T-cell (primary cell): ENCODE measurements at regions not wholly inside any gene's neighbourhood (a gene's known extent, or its start where the extent isn't known, plus 50 kb on each side); places are given as distances from the start of the nearest gene placed in this dataset.

Experiments
- ATAC-seq, 4 experiments: fragments of 200-7000 bp in 3 of 4; fragments of 150-1000 bp in 1 of 4; cut with Tn5 transposase; replicated peaks in 1 of 4; 1 replicate in 3 of 4; 2 replicates in 1 of 4; pipeline ENCODE4 v1.10.0; 2021; ENCODE audit warnings: moderate library complexity in 3 of 4, mild to moderate bottlenecking in 2 of 4, moderate number of reproducible peaks in 1 of 4
- CTCF ChIA-PET, 2 donors: fragments of 300-600 bp; sonication (Branson Sonifier 250); formaldehyde crosslinking; loops; one replicate each; lab custom pipeline; 2022; ENCODE audit warnings: antibody characterized with exemption in 2 of 2; lab: Charles Lee
- POLR2A ChIA-PET, 2 donors: fragments of 300-600 bp; sonication (Branson Sonifier 250); formaldehyde crosslinking; loops; one replicate each; lab custom pipeline; 2022; ENCODE audit warnings: antibody characterized with exemption in 2 of 2; lab: Charles Lee
- DNase-seq, 35 experiments: peaks; one replicate each; pipeline versions ENCODE4 v3.0.0 to v3.0.0-alpha.2; 2013 to 2023
- H3K27ac ChIP-seq: one replicate; pipeline ENCODE4 v1.5.1; 2013; ENCODE audit warnings: low read length
- H3K27me3 ChIP-seq, 2 experiments: replicated peaks in 1 of 2; 1 replicate in 1 of 2; 2 replicates in 1 of 2; pipeline versions ENCODE4 v1.6.1 to v1.7.0; 2013; ENCODE audit warnings: low read length in 1 of 2, mixed read lengths in 1 of 2; ENCODE audit not compliant: control insufficient read depth in 2 of 2, insufficient read depth in 2 of 2; ENCODE audit errors: extremely low read depth in 1 of 2
- H3K36me3 ChIP-seq, 2 donors: 1 replicate in 1 of 2; 2 replicates in 1 of 2; pipeline versions ENCODE4 v1.6.1 to v1.7.0; 2013; ENCODE audit warnings: low read length in 1 of 2; ENCODE audit not compliant: control insufficient read depth in 2 of 2, insufficient read depth in 1 of 2; ENCODE audit errors: extremely low read depth in 1 of 2
- H3K4me1 ChIP-seq, 2 experiments: 1 replicate in 1 of 2; 2 replicates in 1 of 2; pipeline versions ENCODE4 v1.6.1 to v1.7.0; 2013; ENCODE audit warnings: low read length in 2 of 2, mixed read lengths in 1 of 2; ENCODE audit not compliant: insufficient read depth in 2 of 2, control insufficient read depth in 1 of 2; ENCODE audit errors: extremely low read depth in 1 of 2
- H3K4me3 ChIP-seq, 2 donors: 1 replicate in 1 of 2; 2 replicates in 1 of 2; pipeline versions ENCODE4 v1.5.1 to v1.7.0; 2013; ENCODE audit warnings: mild to moderate bottlenecking in 2 of 2, low read length in 1 of 2, moderate library complexity in 1 of 2; ENCODE audit not compliant: control insufficient read depth in 1 of 2; ENCODE audit errors: extremely low read depth in 1 of 2
- H3K9me3 ChIP-seq: 2 replicates; pipeline ENCODE4 v1.7.0; 2013
- H3K27ac Mint-ChIP-seq, 2 donors: one replicate each; pipeline ENCODE4 v1.8.0; 2020 to 2021; ENCODE audit warnings: mild to moderate bottlenecking in 2 of 2, mixed read lengths in 2 of 2
- H3K27me3 Mint-ChIP-seq, 2 donors: one replicate each; pipeline ENCODE4 v1.8.0; 2021 to 2022; ENCODE audit warnings: mixed read lengths in 2 of 2
- H3K36me3 Mint-ChIP-seq: one replicate; pipeline ENCODE4 v1.8.0; 2021; ENCODE audit warnings: mixed read lengths
- H3K4me1 Mint-ChIP-seq, 3 donors: one replicate each; pipeline ENCODE4 v1.8.0; 2020 to 2022; ENCODE audit warnings: mixed read lengths in 3 of 3, mild to moderate bottlenecking in 1 of 3
- H3K4me3 Mint-ChIP-seq, 3 donors: one replicate each; pipeline ENCODE4 v1.8.0; 2020 to 2022; ENCODE audit warnings: mild to moderate bottlenecking in 3 of 3, mixed read lengths in 3 of 3, moderate library complexity in 3 of 3
- H3K9me3 Mint-ChIP-seq, 3 donors: one replicate each; pipeline ENCODE4 v1.8.0; 2020 to 2022; ENCODE audit warnings: mixed read lengths in 3 of 3
- WGBS: methylation state at CpG from one replicate; pipeline ENCODE4 v1.1.5; 2013; ENCODE audit warnings: missing lambda C conversion rate; ENCODE audit not compliant: insufficient coverage; 5-methylcytosine and 5-hydroxymethylcytosine counted together

- H3K9me3 Mint-ChIP-seq = peaks cover 0 to 13% (median 4%) of the 10 kb centered on the region in 3 donors
- no peak for ATAC-seq
Observed at GRCh38 chr4:136103616-136104015, 1428.7 kb downstream of the PCDH18 start.

GRCh38 chr4:136097676-136098075 is 1434.6 kb downstream of the PCDH18 start:
- peaks cover 0 to 18% (median 10%) of the 10 kb centered on the region in 3 donors for H3K9me3 Mint-ChIP-seq
- no peak overlapping the region for H3K27ac Mint-ChIP-seq
- Histone ChIP-seq H3K4me3 (no peak overlapping the region), H3K27me3 (no peaks in the 10 kb centered on the region), H3K9me3 (no peaks in the 10 kb centered on the region), H3K4me1 (no peaks in the 10 kb centered on the region), H3K27ac (no peak overlapping the region), H3K36me3 (no peaks in the 10 kb centered on the region)
- no peaks in the 10 kb centered on the region for H3K4me1 Mint-ChIP-seq
- no peaks in the 10 kb centered on the region for H3K27me3 Mint-ChIP-seq
- ATAC-seq (no peak), DNase-seq (no peak)
- ChIA-PET CTCF (no interaction called here), POLR2A (no interaction called here)
- H3K36me3 Mint-ChIP-seq = no peaks in the 10 kb centered on the region
- no peak overlapping the region for H3K4me3 Mint-ChIP-seq
- WGBS = no CpG with 5 or more reads among the region's 4 CpGs

More at GRCh38 chr4:136103616-136104015, 1428.7 kb downstream of the PCDH18 start:
- H3K27me3 ChIP-seq = no peaks in the 10 kb centered on the region
- no peak for DNase-seq
- no peak overlapping the region for H3K4me3 ChIP-seq
- no peak overlapping the region for H3K27ac ChIP-seq
- H3K9me3 ChIP-seq = no peaks in the 10 kb centered on the region
- no peaks in the 10 kb centered on the region for H3K36me3 ChIP-seq
- H3K36me3 Mint-ChIP-seq = no peaks in the 10 kb centered on the region
- no peaks in the 10 kb centered on the region for H3K4me1 ChIP-seq
- no peaks in the 10 kb centered on the region for H3K4me1 Mint-ChIP-seq
- ChIA-PET POLR2A (no interaction called here), CTCF (no interaction called here)
- WGBS = 100% methylated on average over 1 of the region's 4 CpGs
- no peaks in the 10 kb centered on the region for H3K27me3 Mint-ChIP-seq
- H3K4me3 Mint-ChIP-seq = no peak overlapping the region
- no peak overlapping the region for H3K27ac Mint-ChIP-seq

- ChIA-PET POLR2A (no interaction called here), CTCF (no interaction called here)
- Histone ChIP-seq H3K36me3 (no peaks in the 10 kb centered on the region), H3K4me1 (no peaks in the 10 kb centered on the region), H3K9me3 (no peaks in the 10 kb centered on the region), H3K4me3 (no peak overlapping the region), H3K27ac (no peak overlapping the region), H3K27me3 (no peaks in the 10 kb centered on the region)
- WGBS = 100% methylated on average over 2 of the region's 4 CpGs
- no peaks in the 10 kb centered on the region for H3K27me3 Mint-ChIP-seq
- H3K36me3 Mint-ChIP-seq = no peaks in the 10 kb centered on the region
- H3K27ac Mint-ChIP-seq = no peak overlapping the region
- peaks cover 0 to 10% (median 7%) of the 10 kb centered on the region in 3 donors for H3K9me3 Mint-ChIP-seq
- H3K4me1 Mint-ChIP-seq = no peaks in the 10 kb centered on the region
- ATAC-seq (no peak), DNase-seq (no peak)
- H3K4me3 Mint-ChIP-seq = no peak overlapping the region
Observed at GRCh38 chr4:136088211-136088867, 1444.0 kb downstream of the PCDH18 start.

GRCh38 chr4:136078976-136079375 is 1453.3 kb downstream of the PCDH18 start:
- Mint-ChIP-seq H3K36me3 (no peaks in the 10 kb centered on the region), H3K4me1 (no peaks in the 10 kb centered on the region), H3K4me3 (no peak overlapping the region), H3K27me3 (no peaks in the 10 kb centered on the region), H3K27ac (no peak overlapping the region), H3K9me3 (peaks cover 0 to 20% (median 13%) of the 10 kb centered on the region in 3 donors)
- Histone ChIP-seq H3K27me3 (no peaks in the 10 kb centered on the region), H3K4me1 (no peaks in the 10 kb centered on the region), H3K9me3 (no peaks in the 10 kb centered on the region), H3K27ac (no peak overlapping the region), H3K36me3 (no peaks in the 10 kb centered on the region), H3K4me3 (no peak overlapping the region)
- no CpG with 5 or more reads among the region's 1 CpG for WGBS
- ATAC-seq (no peak), DNase-seq (no peak)
- ChIA-PET CTCF (no interaction called here), POLR2A (no interaction called here)

- POLR2A ChIA-PET = no interaction called here
- Mint-ChIP-seq H3K9me3 (peaks cover 0 to 8% (median 0%) of the 10 kb centered on the region in 3 donors), H3K4me3 (no peak overlapping the region), H3K27ac (no peak overlapping the region), H3K27me3 (no peaks in the 10 kb centered on the region), H3K4me1 (no peaks in the 10 kb centered on the region), H3K36me3 (no peaks in the 10 kb centered on the region)
- Histone ChIP-seq H3K27ac (no peak overlapping the region), H3K36me3 (no peaks in the 10 kb centered on the region), H3K4me1 (no peaks in the 10 kb centered on the region), H3K9me3 (no peaks in the 10 kb centered on the region), H3K27me3 (no peaks in the 10 kb centered on the region), H3K4me3 (no peak overlapping the region)
- CTCF ChIA-PET = no interaction called here
- ATAC-seq (no peak), DNase-seq (no peak)
- no CpG with 5 or more reads among the region's 7 CpGs for WGBS
Observed at GRCh38 chr4:136056748-136057147, 1475.5 kb downstream of the PCDH18 start.

GRCh38 chr4:136055360-136055759 is 1476.9 kb downstream of the PCDH18 start:
- Mint-ChIP-seq H3K36me3 (no peaks in the 10 kb centered on the region), H3K4me3 (no peak overlapping the region), H3K9me3 (peaks cover 0 to 8% (median 0%) of the 10 kb centered on the region in 3 donors), H3K27me3 (no peaks in the 10 kb centered on the region), H3K27ac (no peak overlapping the region), H3K4me1 (no peaks in the 10 kb centered on the region)
- whole genome bisulfite sequencing = no CpG with 5 or more reads among the region's 3 CpGs
- ATAC-seq = no peak
- H3K27ac ChIP-seq = no peak overlapping the region
- H3K27me3 ChIP-seq = no peaks in the 10 kb centered on the region
- no peaks in the 10 kb centered on the region for H3K4me1 ChIP-seq
- ChIA-PET CTCF (no interaction called here), POLR2A (no interaction called here)
- no peaks in the 10 kb centered on the region for H3K9me3 ChIP-seq
- no peak overlapping the region for H3K4me3 ChIP-seq
- DNase-seq = no peak
- no peaks in the 10 kb centered on the region for H3K36me3 ChIP-seq

- Mint-ChIP-seq H3K9me3 (peaks cover 0 to 8% (median 0%) of the 10 kb centered on the region in 3 donors), H3K27ac (no peak overlapping the region), H3K36me3 (no peaks in the 10 kb centered on the region), H3K4me1 (no peaks in the 10 kb centered on the region), H3K4me3 (no peak overlapping the region), H3K27me3 (no peaks in the 10 kb centered on the region)
- ATAC-seq (no peak), DNase-seq (no peak)
- Histone ChIP-seq H3K4me1 (no peaks in the 10 kb centered on the region), H3K27ac (no peak overlapping the region), H3K36me3 (no peaks in the 10 kb centered on the region), H3K27me3 (no peaks in the 10 kb centered on the region), H3K4me3 (no peak overlapping the region), H3K9me3 (no peaks in the 10 kb centered on the region)
- ChIA-PET POLR2A (no interaction called here), CTCF (no interaction called here)
- WGBS = no CpG with 5 or more reads among the region's 1 CpG
Observed at GRCh38 chr4:136036744-136037143, 1495.5 kb downstream of the PCDH18 start.
